B cell (primary cell): ENCODE measurements at regions not wholly inside any gene's neighbourhood (a gene's known extent, or its start where the extent isn't known, plus 50 kb on each side); places are given as distances from the start of the nearest gene placed in this dataset.

ENCODE experiments used
- ATAC-seq: fragments of 200-7000 bp; cut with Tn5 transposase; one replicate; pipeline ENCODE4 v1.10.0; 2021; ENCODE audit warnings: low read depth, mild to moderate bottlenecking, moderate number of reproducible peaks, moderate library complexity
- CTCF ChIA-PET: fragments of 350-600 bp; sonication (Branson Sonifier 250); formaldehyde crosslinking; loops from one replicate; lab custom pipeline; 2021; ENCODE audit warnings: antibody characterized with exemption, inconsistent platforms; lab: Charles Lee
- POLR2A ChIA-PET: fragments of 350-600 bp; sonication (Branson Sonifier 250); formaldehyde crosslinking; loops from one replicate; lab custom pipeline; 2021; ENCODE audit warnings: antibody characterized with exemption; lab: Charles Lee
- DNase-seq: peaks from one replicate; pipeline ENCODE4 v3.0.0; 2013
- H2AFZ ChIP-seq: 2 replicates; pipeline ENCODE4 v1.6.1; 2012; ENCODE audit warnings: mild to moderate bottlenecking, low read depth, low read length; ENCODE audit not compliant: insufficient read depth, poor library complexity, severe bottlenecking
- H3K27ac ChIP-seq, 2 donors: 1 replicate in 1 of 2; 2 replicates in 1 of 2; pipeline ENCODE4 v1.5.1; 2012 to 2013; ENCODE audit warnings: low read length in 2 of 2, mild to moderate bottlenecking in 2 of 2, moderate library complexity in 1 of 2
- H3K27me3 ChIP-seq, 4 experiments: fragments of 200-600 bp in 1 of 4; sonication (generic) in 1 of 4; replicated peaks in 1 of 4; 1 replicate in 2 of 4; 2 replicates in 2 of 4; pipeline versions ENCODE4 v1.6.1 to v1.7.0; 2013 to 2016; ENCODE audit warnings: low read length in 3 of 4, mild to moderate bottlenecking in 2 of 4, mixed read lengths in 1 of 4, moderate library complexity in 1 of 4; ENCODE audit not compliant: insufficient read depth in 4 of 4, control insufficient read depth in 3 of 4; ENCODE audit errors: control extremely low read depth in 1 of 4
- H3K36me3 ChIP-seq, 2 experiments: replicated peaks in 1 of 2; 1 replicate in 1 of 2; 2 replicates in 1 of 2; pipeline versions ENCODE4 v1.6.1 to v1.7.1; 2013; ENCODE audit warnings: low read length in 1 of 2; ENCODE audit not compliant: insufficient read depth in 2 of 2, control insufficient read depth in 1 of 2; ENCODE audit errors: control extremely low read depth in 1 of 2, extremely low read depth in 1 of 2
- H3K4me1 ChIP-seq, 2 donors: fragments of 200-600 bp in 1 of 2; sonication (generic) in 1 of 2; 1 replicate in 1 of 2; 2 replicates in 1 of 2; pipeline versions ENCODE4 v1.5.1 to v1.6.1; 2013 to 2017; ENCODE audit warnings: low read length in 2 of 2; ENCODE audit not compliant: control insufficient read depth in 2 of 2, insufficient read depth in 2 of 2
- H3K4me2 ChIP-seq: replicated peaks from 2 replicates; pipeline ENCODE3; 2012; ENCODE audit warnings: mild to moderate bottlenecking, low read depth, low read length; ENCODE audit not compliant: poor library complexity, severe bottlenecking
- H3K4me3 ChIP-seq, 5 experiments: fragments of 200-600 bp in 1 of 5; sonication (generic) in 1 of 5; 1 replicate in 3 of 5; 2 replicates in 2 of 5; pipeline versions ENCODE4 v1.5.1 to v1.7.0; 2011 to 2016; ENCODE audit warnings: low read length in 4 of 5, mild to moderate bottlenecking in 4 of 5, low read depth in 2 of 5, control low read depth in 1 of 5, moderate library complexity in 1 of 5; ENCODE audit not compliant: insufficient read depth in 1 of 5; ENCODE audit errors: control extremely low read depth in 1 of 5, extremely low read depth in 1 of 5
- H3K79me2 ChIP-seq: fragments of 200-600 bp; sonication (generic); one replicate; pipeline ENCODE4 v1.6.0; 2016; ENCODE audit warnings: low read length; ENCODE audit not compliant: control insufficient read depth, insufficient read depth
- H3K9ac ChIP-seq: fragments of 200-600 bp; sonication (generic); 2 replicates; pipeline ENCODE4 v1.6.1; 2017; ENCODE audit warnings: mild to moderate bottlenecking, low read length, moderate library complexity
- H3K9me3 ChIP-seq, 3 donors: one replicate each; pipeline versions ENCODE4 v1.6.1 to v1.7.1; 2013; ENCODE audit warnings: low read length in 2 of 3; ENCODE audit not compliant: control insufficient read depth in 2 of 3, insufficient read depth in 1 of 3; ENCODE audit errors: control extremely low read depth in 1 of 3
- H4K20me1 ChIP-seq: 2 replicates; pipeline ENCODE4 v1.6.0; 2012; ENCODE audit warnings: mild to moderate bottlenecking, low read length; ENCODE audit not compliant: insufficient read depth, control insufficient read depth, poor library complexity, severe bottlenecking
- H3K27ac Mint-ChIP-seq: one replicate; pipeline ENCODE4 v1.8.0; 2021; ENCODE audit warnings: mixed read lengths
- H3K27me3 Mint-ChIP-seq: one replicate; pipeline ENCODE4 v1.8.0; 2021; ENCODE audit warnings: mixed read lengths
- H3K4me1 Mint-ChIP-seq: one replicate; pipeline ENCODE4 v1.8.0; 2021; ENCODE audit warnings: mixed read lengths
- H3K4me3 Mint-ChIP-seq: one replicate; pipeline ENCODE4 v1.8.0; 2021; ENCODE audit warnings: mixed read lengths
- H3K9me3 Mint-ChIP-seq: one replicate; pipeline ENCODE4 v1.8.0; 2022; ENCODE audit warnings: mixed read lengths; ENCODE audit not compliant: insufficient read depth
- CTCF ChIP-seq: fragments of 200-600 bp; IDR thresholded peaks from one replicate; pipeline ENCODE4 v1.8.0; 2022; ENCODE audit warnings: antibody characterized with exemption, mild to moderate bottlenecking
- EZH2 ChIP-seq: IDR thresholded peaks from 2 replicates; pipeline ENCODE4 v1.6.1; 2012; ENCODE audit warnings: borderline replicate concordance, low read depth, mild to moderate bottlenecking, moderate library complexity, low read length; ENCODE audit not compliant: insufficient read depth, poor library complexity, severe bottlenecking
- WGBS: methylation state at CpG from one replicate; pipeline ENCODE4 v1.1.5; 2013; ENCODE audit warnings: missing lambda C conversion rate; ENCODE audit not compliant: insufficient coverage; 5-methylcytosine and 5-hydroxymethylcytosine counted together
- intact Hi-C: fragments of 100-400 bp; cut with micrococcal nuclease; formaldehyde crosslinking; loops from one replicate; pipeline ENCODE4 v1.10.0; 2022

DNA sequence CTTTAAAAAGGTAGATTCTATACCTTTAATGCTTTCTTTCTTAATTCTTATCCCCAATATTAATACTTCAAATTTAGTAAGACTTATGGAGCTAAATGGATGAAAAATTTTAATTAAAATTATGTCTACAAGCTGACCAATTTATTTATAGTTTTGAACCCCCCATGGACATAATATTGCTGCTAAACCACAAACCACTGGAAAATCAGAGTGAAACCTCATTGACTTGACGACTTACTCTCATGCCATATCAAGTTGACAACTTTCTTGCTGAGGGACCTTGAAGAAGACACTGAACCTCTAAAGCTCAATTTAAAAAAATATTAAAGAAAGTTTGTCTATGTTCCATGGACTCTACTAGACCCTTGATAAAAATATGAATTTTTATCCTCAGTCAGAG lies 653.7 kb downstream of the TLE1 start:
- WGBS = 33% methylated on average over 1 of the region's 1 CpG
- H3K4me3 Mint-ChIP-seq = no peak overlapping the region
- H3K27me3 ChIP-seq = no peaks in the 10 kb centered on the region
- H2AFZ ChIP-seq = no peak overlapping the region
- H3K9ac ChIP-seq = no peak overlapping the region
- H3K27ac Mint-ChIP-seq = no peak overlapping the region
- no peaks in the 10 kb centered on the region for H3K27me3 Mint-ChIP-seq
- no peaks in the 10 kb centered on the region for H3K9me3 ChIP-seq
- no peaks in the 10 kb centered on the region for H3K4me1 Mint-ChIP-seq
- CTCF ChIA-PET = no interaction called here
- H3K4me3 ChIP-seq = no peak overlapping the region
- H3K36me3 ChIP-seq = no peaks in the 10 kb centered on the region
- no peaks in the 10 kb centered on the region for H3K79me2 ChIP-seq
- no peaks in the 10 kb centered on the region for H4K20me1 ChIP-seq
- no peaks in the 10 kb centered on the region for H3K9me3 Mint-ChIP-seq
- no peak overlapping the region for H3K27ac ChIP-seq
- H3K4me1 ChIP-seq = no peaks in the 10 kb centered on the region
- no peak overlapping the region for H3K4me2 ChIP-seq
- DNase-seq (no peak), ATAC-seq (no peak)
- intact Hi-C loops = no loop called here
- POLR2A ChIA-PET = no interaction called here
- TF ChIP-seq CTCF (no peak), EZH2 (no peak)

DNA sequence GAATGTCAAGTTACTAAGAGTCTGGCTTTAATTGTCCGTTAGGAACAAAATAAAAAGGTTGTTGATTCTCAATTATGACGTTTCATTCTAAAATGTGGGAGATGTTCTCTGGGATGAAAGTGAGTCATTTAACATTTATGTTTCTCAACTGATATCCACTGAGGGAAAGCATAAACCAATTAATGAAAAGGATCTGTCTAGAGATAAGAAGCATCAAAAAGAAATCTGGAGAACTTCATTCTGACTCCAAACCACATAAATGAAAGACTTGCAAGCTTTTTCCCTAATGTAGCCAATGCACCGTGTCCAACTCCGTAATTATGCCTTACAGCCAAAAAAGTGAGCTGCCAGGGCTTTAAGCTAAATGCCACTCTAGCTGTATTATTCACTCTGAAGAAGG lies 654.2 kb downstream of the TLE1 start:
- no peaks in the 10 kb centered on the region for H3K27me3 ChIP-seq
- H3K4me3 Mint-ChIP-seq = no peak overlapping the region
- no peak overlapping the region for H3K9ac ChIP-seq
- H3K79me2 ChIP-seq = no peaks in the 10 kb centered on the region
- no peak overlapping the region for H3K4me3 ChIP-seq
- H2AFZ ChIP-seq = no peak overlapping the region
- POLR2A ChIA-PET = no interaction called here
- DNase-seq = no peak
- no peak overlapping the region for H3K4me2 ChIP-seq
- no peak for ATAC-seq
- no peaks in the 10 kb centered on the region for H3K4me1 Mint-ChIP-seq
- no CpG with 5 or more reads among the region's 4 CpGs for WGBS
- H3K9me3 ChIP-seq = no peaks in the 10 kb centered on the region
- no peaks in the 10 kb centered on the region for H4K20me1 ChIP-seq
- H3K27ac Mint-ChIP-seq = no peak overlapping the region
- TF ChIP-seq CTCF (no peak), EZH2 (no peak)
- no peaks in the 10 kb centered on the region for H3K9me3 Mint-ChIP-seq
- CTCF ChIA-PET = no interaction called here
- H3K27ac ChIP-seq = no peak overlapping the region
- intact Hi-C loops = no loop called here
- no peaks in the 10 kb centered on the region for H3K4me1 ChIP-seq
- H3K36me3 ChIP-seq = no peaks in the 10 kb centered on the region
- H3K27me3 Mint-ChIP-seq = no peaks in the 10 kb centered on the region
